ENCODE measurements at regions not wholly inside any gene's neighbourhood (a gene's known extent, or its start where the extent isn't known, plus 50 kb on each side); places are given as distances from the start of the nearest gene placed in this dataset.
A peak's percentile ranks its signal among the peaks of the same experiment; 100 is the strongest.

- Histone ChIP-seq H3K36me3 (replicated peaks; ENCODE audit: insufficient read depth, low read depth) (no peaks in the 10 kb centered on the region), H3K9me2 (replicated peaks; ENCODE audit: insufficient read depth) (no peaks in the 10 kb centered on the region), H3K4me1 (ENCODE audit: insufficient read depth) (no peaks in the 10 kb centered on the region), H4K20me1 (ENCODE audit: insufficient read depth, poor library complexity, severe bottlenecking) (no peaks in the 10 kb centered on the region), H3K4me2 (no peak overlapping the region), H3K27ac (no peak overlapping the region), H3K27me3 (no peaks in the 10 kb centered on the region), H2AFZ (no peak overlapping the region), H3K9me3 (ENCODE audit: low read depth) (no peaks in the 10 kb centered on the region), H3K79me2 (no peaks in the 10 kb centered on the region), H3K4me3 (no peak overlapping the region)
- 49% methylated on average over 24 of the region's 24 CpGs for WGBS (ENCODE audit: low lambda C conversion rate, missing lambda C conversion rate)
- TF ChIP-seq EZH2phosphoT487 (IDR thresholded peaks at IDR 0.05; ENCODE audit: low read depth, severe bottlenecking, unreplicated experiment): no peak
- TF ChIP-seq EZH2 (IDR thresholded peaks at IDR 0.05; ENCODE audit: borderline replicate concordance): no peak
- TF ChIP-seq, protein P1, sequence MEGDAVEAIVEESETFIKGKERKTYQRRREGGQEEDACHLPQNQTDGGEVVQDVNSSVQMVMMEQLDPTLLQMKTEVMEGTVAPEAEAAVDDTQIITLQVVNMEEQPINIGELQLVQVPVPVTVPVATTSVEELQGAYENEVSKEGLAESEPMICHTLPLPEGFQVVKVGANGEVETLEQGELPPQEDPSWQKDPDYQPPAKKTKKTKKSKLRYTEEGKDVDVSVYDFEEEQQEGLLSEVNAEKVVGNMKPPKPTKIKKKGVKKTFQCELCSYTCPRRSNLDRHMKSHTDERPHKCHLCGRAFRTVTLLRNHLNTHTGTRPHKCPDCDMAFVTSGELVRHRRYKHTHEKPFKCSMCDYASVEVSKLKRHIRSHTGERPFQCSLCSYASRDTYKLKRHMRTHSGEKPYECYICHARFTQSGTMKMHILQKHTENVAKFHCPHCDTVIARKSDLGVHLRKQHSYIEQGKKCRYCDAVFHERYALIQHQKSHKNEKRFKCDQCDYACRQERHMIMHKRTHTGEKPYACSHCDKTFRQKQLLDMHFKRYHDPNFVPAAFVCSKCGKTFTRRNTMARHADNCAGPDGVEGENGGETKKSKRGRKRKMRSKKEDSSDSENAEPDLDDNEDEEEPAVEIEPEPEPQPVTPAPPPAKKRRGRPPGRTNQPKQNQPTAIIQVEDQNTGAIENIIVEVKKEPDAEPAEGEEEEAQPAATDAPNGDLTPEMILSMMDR (IDR thresholded peaks at IDR 0.05; ENCODE audit: poor library complexity): peak; percentile 23
- DNase-seq (ENCODE audit: low spot score): no peak
Measured at GRCh38 chr15:26095710-26096330, 232.7 kb upstream of the ATP10A start.

GRCh38 chr15:26091184-26091583 is 228.1 kb upstream of the ATP10A start:
- Histone ChIP-seq H3K79me2 (no peaks in the 10 kb centered on the region), H3K27ac (no peak overlapping the region), H3K4me2 (no peak overlapping the region), H3K4me3 (no peak overlapping the region), H2AFZ (no peak overlapping the region), H3K27me3 (no peaks in the 10 kb centered on the region), H4K20me1 (ENCODE audit: insufficient read depth, poor library complexity, severe bottlenecking) (no peaks in the 10 kb centered on the region), H3K9me3 (ENCODE audit: low read depth) (no peaks in the 10 kb centered on the region), H3K36me3 (replicated peaks; ENCODE audit: insufficient read depth, low read depth) (no peaks in the 10 kb centered on the region), H3K4me1 (ENCODE audit: insufficient read depth) (no peaks in the 10 kb centered on the region), H3K9me2 (replicated peaks; ENCODE audit: insufficient read depth) (no peaks in the 10 kb centered on the region)
- WGBS (ENCODE audit: low lambda C conversion rate, missing lambda C conversion rate): 77% methylated on average over 4 of the region's 4 CpGs
- TF ChIP-seq EZH2 (IDR thresholded peaks at IDR 0.05; ENCODE audit: borderline replicate concordance): no peak
- no peak for DNase-seq (ENCODE audit: low spot score)

- Histone ChIP-seq H3K4me2 (no peak overlapping the region), H3K4me3 (no peak overlapping the region), H3K9me2 (replicated peaks; ENCODE audit: insufficient read depth) (no peaks in the 10 kb centered on the region), H3K27ac (no peak overlapping the region), H3K9me3 (ENCODE audit: low read depth) (no peaks in the 10 kb centered on the region), H4K20me1 (ENCODE audit: insufficient read depth, poor library complexity, severe bottlenecking) (no peaks in the 10 kb centered on the region), H3K27me3 (no peaks in the 10 kb centered on the region), H3K79me2 (no peaks in the 10 kb centered on the region), H3K36me3 (replicated peaks; ENCODE audit: insufficient read depth, low read depth) (no peaks in the 10 kb centered on the region), H2AFZ (no peak overlapping the region), H3K4me1 (ENCODE audit: insufficient read depth) (no peaks in the 10 kb centered on the region)
- no peak for DNase-seq (ENCODE audit: low spot score)
- 100% methylated on average over 2 of the region's 2 CpGs for WGBS (ENCODE audit: low lambda C conversion rate, missing lambda C conversion rate)
- TF ChIP-seq, protein P1 (IDR thresholded peaks at IDR 0.05; ENCODE audit: poor library complexity): no peak
- no peak for TF ChIP-seq EZH2 (IDR thresholded peaks at IDR 0.05; ENCODE audit: borderline replicate concordance)
- TF ChIP-seq EZH2phosphoT487 (IDR thresholded peaks at IDR 0.05; ENCODE audit: low read depth, severe bottlenecking, unreplicated experiment): no peak
Measured at GRCh38 chr15:26087881-26088280, 224.8 kb upstream of the ATP10A start.

DNA sequence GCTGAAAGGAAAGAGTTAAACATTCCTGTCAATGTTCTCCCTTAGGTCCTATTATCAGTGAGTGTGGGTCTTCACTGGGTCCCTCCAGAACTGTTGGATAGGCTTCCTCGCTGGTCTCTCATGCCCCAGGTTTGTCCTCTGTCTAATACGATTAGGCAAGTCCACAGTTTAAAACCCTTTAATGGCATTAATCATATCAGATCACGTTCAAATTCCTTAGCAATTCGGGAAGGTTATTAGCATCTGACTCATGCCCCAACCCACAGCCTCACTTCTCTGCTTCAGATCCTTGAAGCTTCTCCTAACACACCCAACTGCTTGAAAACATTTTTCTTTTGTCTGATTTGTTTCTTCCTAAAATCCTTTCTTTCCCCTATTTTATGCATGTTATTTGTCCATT is 224.3 kb upstream of the ATP10A start:
- no peak for DNase-seq (ENCODE audit: low spot score)
- H3K27ac ChIP-seq: no peak overlapping the region
- no peaks in the 10 kb centered on the region for H4K20me1 ChIP-seq (ENCODE audit: insufficient read depth, poor library complexity, severe bottlenecking)
- H3K4me1 ChIP-seq (ENCODE audit: insufficient read depth): no peaks in the 10 kb centered on the region
- H3K9me3 ChIP-seq (ENCODE audit: low read depth): no peaks in the 10 kb centered on the region
- 60% methylated on average over 4 of the region's 4 CpGs for WGBS (ENCODE audit: low lambda C conversion rate, missing lambda C conversion rate)
- H3K36me3 ChIP-seq (replicated peaks; ENCODE audit: insufficient read depth, low read depth): no peaks in the 10 kb centered on the region
- no peaks in the 10 kb centered on the region for H3K79me2 ChIP-seq
- H3K4me3 ChIP-seq: no peak overlapping the region
- H3K27me3 ChIP-seq: no peaks in the 10 kb centered on the region
- TF ChIP-seq, protein P1 (IDR thresholded peaks at IDR 0.05; ENCODE audit: poor library complexity): no peak
- TF ChIP-seq EZH2 (IDR thresholded peaks at IDR 0.05; ENCODE audit: borderline replicate concordance) (no peak), EZH2phosphoT487 (IDR thresholded peaks at IDR 0.05; ENCODE audit: low read depth, severe bottlenecking, unreplicated experiment) (no peak)
- no peak overlapping the region for H2AFZ ChIP-seq
- H3K4me2 ChIP-seq: no peak overlapping the region
- H3K9me2 ChIP-seq (replicated peaks; ENCODE audit: insufficient read depth): no peaks in the 10 kb centered on the region

All from hepatocyte (in vitro differentiated cells).